WERI-Rb-1 (cell line): ENCODE measurements at regions not wholly inside any gene's neighbourhood (a gene's known extent, or its start where the extent isn't known, plus 50 kb on each side); places are given as distances from the start of the nearest gene placed in this dataset.

Source experiments
- DNase-seq: peaks from one replicate; pipeline ENCODE4 v3.0.0-alpha.2; 2020
- H3K27ac ChIP-seq: fragments of 250-450 bp; sonication (Bioruptor Pico); 2 replicates; pipeline ENCODE4 v1.5.1; 2020; ENCODE audit warnings: mild to moderate bottlenecking, moderate library complexity
- H3K27me3 ChIP-seq: fragments of 250-450 bp; sonication (Bioruptor Pico); 2 replicates; pipeline ENCODE4 v1.5.1; 2021; ENCODE audit warnings: mild to moderate bottlenecking, low read depth, moderate library complexity; ENCODE audit not compliant: insufficient read depth, severe bottlenecking
- H3K36me3 ChIP-seq: fragments of 250-450 bp; sonication (Bioruptor Pico); 2 replicates; pipeline ENCODE4 v1.5.1; 2020; ENCODE audit warnings: mild to moderate bottlenecking, moderate library complexity
- H3K4me3 ChIP-seq: 2 replicates; pipeline ENCODE4 v1.5.1; 2011; ENCODE audit warnings: low read depth, mild to moderate bottlenecking, control low read depth, low read length
- H3K9me3 ChIP-seq: fragments of 250-450 bp; sonication (Bioruptor Pico); 2 replicates; pipeline ENCODE4 v1.5.1; 2021; ENCODE audit warnings: mild to moderate bottlenecking, moderate library complexity; ENCODE audit not compliant: severe bottlenecking
- CTCF ChIP-seq: IDR thresholded peaks from 2 replicates; pipeline ENCODE4 v1.5.1; 2011; ENCODE audit warnings: low read depth, mild to moderate bottlenecking, control low read depth, inconsistent platforms, low read length

- Histone ChIP-seq H3K9me3 (no peaks in the 10 kb centered on the region), H3K27ac (no peak overlapping the region), H3K27me3 (no peaks in the 10 kb centered on the region), H3K4me3 (no peak overlapping the region), H3K36me3 (no peaks in the 10 kb centered on the region)
- no peak for DNase-seq
- TF ChIP-seq CTCF: no peak
These were observed 161.9 kb downstream of the SUCLG1 start for GRCh38 chr2:84297155-84297554.

GRCh38 chr2:84293791-84294380 lies 165.2 kb downstream of the SUCLG1 start:
- Histone ChIP-seq H3K4me3 (no peak overlapping the region), H3K36me3 (no peaks in the 10 kb centered on the region), H3K27me3 (no peaks in the 10 kb centered on the region), H3K9me3 (no peaks in the 10 kb centered on the region), H3K27ac (no peak overlapping the region)
- TF ChIP-seq CTCF: no peak
- no peak for DNase-seq

GRCh38 chr2:84292545-84292944 lies 166.5 kb downstream of the SUCLG1 start:
- DNase-seq: no peak
- Histone ChIP-seq H3K27ac (no peak overlapping the region), H3K36me3 (no peaks in the 10 kb centered on the region), H3K9me3 (no peaks in the 10 kb centered on the region), H3K27me3 (no peaks in the 10 kb centered on the region), H3K4me3 (no peak overlapping the region)
- no peak for TF ChIP-seq CTCF

GRCh38 chr2:84290537-84290936 lies 168.5 kb downstream of the SUCLG1 start:
- DNase-seq: no peak
- Histone ChIP-seq H3K4me3 (no peak overlapping the region), H3K27ac (no peak overlapping the region), H3K36me3 (no peaks in the 10 kb centered on the region), H3K27me3 (no peaks in the 10 kb centered on the region), H3K9me3 (no peaks in the 10 kb centered on the region)
- no peak for TF ChIP-seq CTCF

GRCh38 chr2:84288293-84288692 lies 170.8 kb downstream of the SUCLG1 start:
- Histone ChIP-seq H3K36me3 (no peaks in the 10 kb centered on the region), H3K9me3 (no peaks in the 10 kb centered on the region), H3K27ac (no peak overlapping the region), H3K27me3 (no peaks in the 10 kb centered on the region), H3K4me3 (no peak overlapping the region)
- TF ChIP-seq CTCF: no peak
- no peak for DNase-seq

GRCh38 chr2:84286878-84287277 lies 172.2 kb downstream of the SUCLG1 start:
- Histone ChIP-seq H3K27ac (no peak overlapping the region), H3K27me3 (no peaks in the 10 kb centered on the region), H3K9me3 (no peaks in the 10 kb centered on the region), H3K4me3 (no peak overlapping the region), H3K36me3 (no peaks in the 10 kb centered on the region)
- no peak for TF ChIP-seq CTCF
- DNase-seq: no peak
